ENCODE measurements at regions not wholly inside any gene's neighbourhood (a gene's known extent, or its start where the extent isn't known, plus 50 kb on each side); places are given as distances from the start of the nearest gene placed in this dataset.

- Histone ChIP-seq H3K4me3 (ENCODE audit: insufficient read depth, low read length, poor library complexity, severe bottlenecking) (no peak overlapping the region), H4K20me1 (ENCODE audit: low read depth, low read length) (no peaks in the 10 kb centered on the region), H3F3A (ENCODE audit: insufficient read depth) (no peaks in the 10 kb centered on the region), H3K27me3 (ENCODE audit: low read length) (no peaks in the 10 kb centered on the region), H3K79me2 (ENCODE audit: insufficient read depth, low read length) (no peaks in the 10 kb centered on the region), H3K9ac (ENCODE audit: low read length) (no peak overlapping the region), H3K36me3 (ENCODE audit: low read length) (no peaks in the 10 kb centered on the region), H3K4me2 (ENCODE audit: low read depth, low read length, poor library complexity, severe bottlenecking) (no peak overlapping the region), H3K9me2 (replicated peaks; ENCODE audit: insufficient read depth, low read length) (no peaks in the 10 kb centered on the region), H3K27ac (ENCODE audit: low read depth, low read length) (no peak overlapping the region), H3K9me3 (ENCODE audit: insufficient read depth, low read length) (no peaks in the 10 kb centered on the region), H2AFZ (ENCODE audit: low read depth, low read length, severe bottlenecking) (no peak overlapping the region)
- TF ChIP-seq, protein P1, sequence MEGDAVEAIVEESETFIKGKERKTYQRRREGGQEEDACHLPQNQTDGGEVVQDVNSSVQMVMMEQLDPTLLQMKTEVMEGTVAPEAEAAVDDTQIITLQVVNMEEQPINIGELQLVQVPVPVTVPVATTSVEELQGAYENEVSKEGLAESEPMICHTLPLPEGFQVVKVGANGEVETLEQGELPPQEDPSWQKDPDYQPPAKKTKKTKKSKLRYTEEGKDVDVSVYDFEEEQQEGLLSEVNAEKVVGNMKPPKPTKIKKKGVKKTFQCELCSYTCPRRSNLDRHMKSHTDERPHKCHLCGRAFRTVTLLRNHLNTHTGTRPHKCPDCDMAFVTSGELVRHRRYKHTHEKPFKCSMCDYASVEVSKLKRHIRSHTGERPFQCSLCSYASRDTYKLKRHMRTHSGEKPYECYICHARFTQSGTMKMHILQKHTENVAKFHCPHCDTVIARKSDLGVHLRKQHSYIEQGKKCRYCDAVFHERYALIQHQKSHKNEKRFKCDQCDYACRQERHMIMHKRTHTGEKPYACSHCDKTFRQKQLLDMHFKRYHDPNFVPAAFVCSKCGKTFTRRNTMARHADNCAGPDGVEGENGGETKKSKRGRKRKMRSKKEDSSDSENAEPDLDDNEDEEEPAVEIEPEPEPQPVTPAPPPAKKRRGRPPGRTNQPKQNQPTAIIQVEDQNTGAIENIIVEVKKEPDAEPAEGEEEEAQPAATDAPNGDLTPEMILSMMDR (IDR thresholded peaks at IDR 0.05; ENCODE audit: insufficient read depth, low read length, poor library complexity, severe bottlenecking) = no peak
- TF ChIP-seq EZH2phosphoT487 (conservative IDR thresholded peaks at IDR 0.05; ENCODE audit: low read length) = no peak
Measured at GRCh38 chr9:80025796-80026520, 454.2 kb downstream of the TLE4 start.

GRCh38 chr9:80025131-80025530 is 453.4 kb downstream of the TLE4 start:
- H3F3A ChIP-seq (ENCODE audit: insufficient read depth) = no peaks in the 10 kb centered on the region
- no peak overlapping the region for H3K4me3 ChIP-seq (ENCODE audit: insufficient read depth, low read length, poor library complexity, severe bottlenecking)
- TF ChIP-seq, protein P1 (IDR thresholded peaks at IDR 0.05; ENCODE audit: insufficient read depth, low read length, poor library complexity, severe bottlenecking) = no peak
- no peak for TF ChIP-seq EZH2phosphoT487 (conservative IDR thresholded peaks at IDR 0.05; ENCODE audit: low read length)
- no peaks in the 10 kb centered on the region for H3K9me2 ChIP-seq (replicated peaks; ENCODE audit: insufficient read depth, low read length)
- H2AFZ ChIP-seq (ENCODE audit: low read depth, low read length, severe bottlenecking) = no peak overlapping the region
- no peaks in the 10 kb centered on the region for H4K20me1 ChIP-seq (ENCODE audit: low read depth, low read length)
- no peak overlapping the region for H3K9ac ChIP-seq (ENCODE audit: low read length)
- H3K9me3 ChIP-seq (ENCODE audit: insufficient read depth, low read length) = no peaks in the 10 kb centered on the region
- H3K79me2 ChIP-seq (ENCODE audit: insufficient read depth, low read length) = no peaks in the 10 kb centered on the region
- H3K4me2 ChIP-seq (ENCODE audit: low read depth, low read length, poor library complexity, severe bottlenecking) = no peak overlapping the region
- H3K27ac ChIP-seq (ENCODE audit: low read depth, low read length) = no peak overlapping the region
- no peaks in the 10 kb centered on the region for H3K27me3 ChIP-seq (ENCODE audit: low read length)
- no peaks in the 10 kb centered on the region for H3K36me3 ChIP-seq (ENCODE audit: low read length)

- Histone ChIP-seq H3K9ac (ENCODE audit: low read length) (no peak overlapping the region), H3K4me3 (ENCODE audit: insufficient read depth, low read length, poor library complexity, severe bottlenecking) (no peak overlapping the region), H3F3A (ENCODE audit: insufficient read depth) (no peaks in the 10 kb centered on the region), H3K9me3 (ENCODE audit: insufficient read depth, low read length) (no peaks in the 10 kb centered on the region), H3K27me3 (ENCODE audit: low read length) (no peaks in the 10 kb centered on the region), H3K27ac (ENCODE audit: low read depth, low read length) (no peak overlapping the region), H3K79me2 (ENCODE audit: insufficient read depth, low read length) (no peaks in the 10 kb centered on the region), H4K20me1 (ENCODE audit: low read depth, low read length) (no peaks in the 10 kb centered on the region), H3K9me2 (replicated peaks; ENCODE audit: insufficient read depth, low read length) (no peaks in the 10 kb centered on the region), H3K36me3 (ENCODE audit: low read length) (no peaks in the 10 kb centered on the region), H3K4me2 (ENCODE audit: low read depth, low read length, poor library complexity, severe bottlenecking) (no peak overlapping the region), H2AFZ (ENCODE audit: low read depth, low read length, severe bottlenecking) (no peak overlapping the region)
- no peak for TF ChIP-seq EZH2phosphoT487 (conservative IDR thresholded peaks at IDR 0.05; ENCODE audit: low read length)
- TF ChIP-seq, protein P1 (IDR thresholded peaks at IDR 0.05; ENCODE audit: insufficient read depth, low read length, poor library complexity, severe bottlenecking) = no peak
Measured at GRCh38 chr9:80020530-80020929, 448.8 kb downstream of the TLE4 start.
